Osteoblast (primary cell): ENCODE measurements at regions not wholly inside any gene's neighbourhood (a gene's known extent, or its start where the extent isn't known, plus 50 kb on each side); places are given as distances from the start of the nearest gene placed in this dataset.

Experiments used
- DNase-seq: peaks from one replicate; pipeline ENCODE4 v3.0.0; 2011; ENCODE audit warnings: low spot score, mixed read lengths; ENCODE audit not compliant: insufficient read length; ENCODE audit errors: missing footprints
- H2AFZ ChIP-seq: 2 replicates; pipeline ENCODE4 v1.6.0; 2011; ENCODE audit warnings: mild to moderate bottlenecking, low read length
- H3K27ac ChIP-seq: 2 replicates; pipeline ENCODE4 v1.5.1; 2011; ENCODE audit warnings: mild to moderate bottlenecking, low read depth, low read length, moderate library complexity
- H3K27me3 ChIP-seq: 2 replicates; pipeline ENCODE4 v1.6.0; 2012; ENCODE audit warnings: mild to moderate bottlenecking, control low read depth, inconsistent platforms, low read length, moderate library complexity; ENCODE audit not compliant: insufficient read depth
- H3K36me3 ChIP-seq: 2 replicates; pipeline ENCODE4 v1.5.1; 2011; ENCODE audit warnings: mild to moderate bottlenecking, low read length, control low read depth, moderate library complexity; ENCODE audit not compliant: insufficient read depth
- H3K4me1 ChIP-seq: 2 replicates; pipeline ENCODE4 v1.5.1; 2011; ENCODE audit warnings: mild to moderate bottlenecking, low read length, control low read depth, moderate library complexity; ENCODE audit not compliant: insufficient read depth
- H3K4me2 ChIP-seq: 2 replicates; pipeline ENCODE4 v1.6.0; 2011; ENCODE audit warnings: mild to moderate bottlenecking, low read length; ENCODE audit not compliant: insufficient read depth
- H3K4me3 ChIP-seq: fragments of 200-600 bp; sonication (generic); 3 replicates; pipeline ENCODE4 v1.5.1; 2012; ENCODE audit warnings: mild to moderate bottlenecking, low read length, inconsistent platforms; ENCODE audit not compliant: insufficient read depth
- H3K79me2 ChIP-seq: 2 replicates; pipeline ENCODE4 v1.6.0; 2012; ENCODE audit warnings: mild to moderate bottlenecking, low read length, control low read depth, inconsistent platforms; ENCODE audit not compliant: insufficient read depth
- H3K9me3 ChIP-seq: 2 replicates; pipeline ENCODE4 v1.5.1; 2011; ENCODE audit warnings: low read depth, low read length, control low read depth
- H4K20me1 ChIP-seq: 2 replicates; pipeline ENCODE4 v1.6.0; 2012; ENCODE audit warnings: mild to moderate bottlenecking, low read length, control low read depth; ENCODE audit not compliant: insufficient read depth
- TF ChIP-seq, protein P1 (sequence below): IDR thresholded peaks from 2 replicates; pipeline ENCODE4 v1.5.1; 2011; ENCODE audit warnings: mild to moderate bottlenecking, low read depth, low read length, moderate library complexity; ENCODE audit errors: extremely low read depth

DNA sequence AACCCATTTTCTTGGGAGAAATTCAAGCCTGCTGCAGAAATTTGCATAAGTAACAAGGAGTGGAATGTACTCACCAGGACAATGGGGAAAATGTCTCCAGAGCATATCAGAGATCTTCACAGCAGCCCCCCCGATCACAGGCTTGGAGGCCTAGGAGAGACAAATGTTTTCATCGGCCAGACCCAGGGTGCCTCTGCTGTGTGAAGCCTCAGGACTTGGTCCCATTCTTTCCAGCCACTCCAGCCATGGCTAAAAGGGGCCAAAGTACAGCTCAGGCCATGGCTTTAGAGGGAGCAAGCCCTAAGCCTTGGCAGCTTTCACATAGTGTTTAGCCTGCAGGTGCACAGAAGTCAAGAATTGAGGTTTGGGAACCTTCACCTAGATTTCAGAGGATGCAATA lies 1463.0 kb downstream of the HACE1 start:
- H4K20me1 ChIP-seq: no peaks in the 10 kb centered on the region
- TF ChIP-seq, protein P1, sequence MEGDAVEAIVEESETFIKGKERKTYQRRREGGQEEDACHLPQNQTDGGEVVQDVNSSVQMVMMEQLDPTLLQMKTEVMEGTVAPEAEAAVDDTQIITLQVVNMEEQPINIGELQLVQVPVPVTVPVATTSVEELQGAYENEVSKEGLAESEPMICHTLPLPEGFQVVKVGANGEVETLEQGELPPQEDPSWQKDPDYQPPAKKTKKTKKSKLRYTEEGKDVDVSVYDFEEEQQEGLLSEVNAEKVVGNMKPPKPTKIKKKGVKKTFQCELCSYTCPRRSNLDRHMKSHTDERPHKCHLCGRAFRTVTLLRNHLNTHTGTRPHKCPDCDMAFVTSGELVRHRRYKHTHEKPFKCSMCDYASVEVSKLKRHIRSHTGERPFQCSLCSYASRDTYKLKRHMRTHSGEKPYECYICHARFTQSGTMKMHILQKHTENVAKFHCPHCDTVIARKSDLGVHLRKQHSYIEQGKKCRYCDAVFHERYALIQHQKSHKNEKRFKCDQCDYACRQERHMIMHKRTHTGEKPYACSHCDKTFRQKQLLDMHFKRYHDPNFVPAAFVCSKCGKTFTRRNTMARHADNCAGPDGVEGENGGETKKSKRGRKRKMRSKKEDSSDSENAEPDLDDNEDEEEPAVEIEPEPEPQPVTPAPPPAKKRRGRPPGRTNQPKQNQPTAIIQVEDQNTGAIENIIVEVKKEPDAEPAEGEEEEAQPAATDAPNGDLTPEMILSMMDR: no peak
- no peak overlapping the region for H3K4me2 ChIP-seq
- H3K27ac ChIP-seq: no peak overlapping the region
- no peak overlapping the region for H2AFZ ChIP-seq
- H3K36me3 ChIP-seq: no peaks in the 10 kb centered on the region
- peaks cover 2% of the 10 kb centered on the region for H3K9me3 ChIP-seq
- no peak overlapping the region for H3K4me3 ChIP-seq
- H3K79me2 ChIP-seq: no peaks in the 10 kb centered on the region
- no peaks in the 10 kb centered on the region for H3K4me1 ChIP-seq
- DNase-seq: no peak
- no peaks in the 10 kb centered on the region for H3K27me3 ChIP-seq

DNA sequence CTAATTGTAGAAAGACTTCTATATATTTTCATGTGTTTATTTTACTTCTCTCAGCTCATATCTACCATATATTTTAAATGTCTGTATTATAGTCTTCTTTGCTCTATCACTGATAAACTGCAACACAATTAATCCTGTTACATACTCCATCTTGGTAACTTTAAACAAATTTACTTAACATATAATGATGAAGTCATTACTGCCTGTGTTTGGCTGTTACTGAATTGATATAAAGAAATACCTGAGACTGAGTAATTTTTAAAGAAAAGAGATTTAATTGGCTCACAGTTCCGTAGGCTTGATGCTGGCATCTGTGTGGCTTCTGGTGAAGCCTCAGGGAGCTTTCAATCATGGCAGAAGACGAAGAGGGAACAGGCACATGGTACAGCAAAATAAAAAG lies 1480.4 kb downstream of the HACE1 start:
- H3K36me3 ChIP-seq: no peaks in the 10 kb centered on the region
- TF ChIP-seq, protein P1: no peak
- H4K20me1 ChIP-seq: no peaks in the 10 kb centered on the region
- no peak overlapping the region for H3K4me2 ChIP-seq
- H3K4me1 ChIP-seq: no peaks in the 10 kb centered on the region
- no peaks in the 10 kb centered on the region for H3K27me3 ChIP-seq
- no peak overlapping the region for H2AFZ ChIP-seq
- no peak for DNase-seq
- no peaks in the 10 kb centered on the region for H3K79me2 ChIP-seq
- no peaks in the 10 kb centered on the region for H3K9me3 ChIP-seq
- H3K27ac ChIP-seq: no peak overlapping the region
- no peak overlapping the region for H3K4me3 ChIP-seq

DNA sequence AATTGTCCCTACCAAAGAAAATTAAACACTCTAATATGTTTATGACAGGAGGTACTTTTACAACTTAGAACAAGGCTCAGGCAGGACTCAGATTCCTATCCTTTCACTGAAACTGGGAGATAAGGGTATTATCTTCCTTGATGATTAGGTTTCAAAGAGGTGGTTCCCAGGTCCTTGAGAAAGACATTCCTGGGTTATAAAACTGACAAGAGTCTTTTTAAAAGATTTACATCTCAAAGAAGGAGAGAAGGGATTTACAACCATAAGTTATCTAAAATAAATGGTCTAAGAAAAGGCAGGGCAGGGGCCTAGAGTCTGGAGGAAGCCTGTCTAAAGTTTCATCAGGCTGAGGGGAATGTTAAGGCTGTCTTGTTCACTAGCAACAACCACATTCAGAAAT lies 1492.5 kb downstream of the HACE1 start:
- Histone ChIP-seq H3K79me2 (no peaks in the 10 kb centered on the region), H3K9me3 (no peaks in the 10 kb centered on the region), H3K27ac (no peak overlapping the region), H3K4me3 (no peak overlapping the region), H3K4me1 (no peaks in the 10 kb centered on the region), H4K20me1 (no peaks in the 10 kb centered on the region), H3K4me2 (no peak overlapping the region), H2AFZ (no peak overlapping the region), H3K36me3 (no peaks in the 10 kb centered on the region), H3K27me3 (no peaks in the 10 kb centered on the region)
- TF ChIP-seq, protein P1: no peak
- DNase-seq: no peak

DNA sequence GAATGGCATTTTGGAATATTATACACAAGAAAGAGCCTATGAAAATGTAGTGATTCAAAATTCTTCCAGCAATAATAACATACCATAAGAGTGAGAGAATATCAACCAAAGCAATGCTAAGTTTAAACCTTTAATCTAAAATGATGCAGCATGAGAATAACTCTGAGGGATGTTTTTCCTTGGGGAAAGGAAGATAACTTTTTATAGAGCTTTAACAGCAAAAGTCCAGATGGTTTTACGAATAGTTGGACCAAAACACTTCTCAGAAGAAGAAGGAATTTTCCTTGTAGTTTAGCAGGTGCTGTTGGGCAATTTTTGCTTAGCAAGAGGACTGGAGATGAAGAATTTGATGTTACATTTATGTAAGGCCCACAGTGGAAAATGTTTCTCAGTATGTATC lies 1503.2 kb downstream of the HACE1 start:
- no peak overlapping the region for H3K27ac ChIP-seq
- H3K4me2 ChIP-seq: no peak overlapping the region
- H3K9me3 ChIP-seq: peaks cover 2% of the 10 kb centered on the region
- no peaks in the 10 kb centered on the region for H3K27me3 ChIP-seq
- H3K4me1 ChIP-seq: no peaks in the 10 kb centered on the region
- DNase-seq: no peak
- no peak overlapping the region for H3K4me3 ChIP-seq
- no peaks in the 10 kb centered on the region for H3K36me3 ChIP-seq
- no peaks in the 10 kb centered on the region for H3K79me2 ChIP-seq
- no peak overlapping the region for H2AFZ ChIP-seq
- no peaks in the 10 kb centered on the region for H4K20me1 ChIP-seq
- TF ChIP-seq, protein P1: no peak
